ELR (cell line): ENCODE measurements at regions not wholly inside any gene's neighbourhood (a gene's known extent, or its start where the extent isn't known, plus 50 kb on each side); places are given as distances from the start of the nearest gene placed in this dataset.
"Not testable (repeated sequence)": the region's sequence is repeated elsewhere in the genome, so short reads cannot be mapped to it uniquely, and the experiment has no call there.

Experiments used
- DNase-seq: peaks from one replicate; pipeline ENCODE4 v3.0.0-alpha.2; 2015; ENCODE audit warnings: low read depth

- DNase-seq = no peak
These were observed 199.8 kb upstream of the ZFP42 start for GRCh38 chr4:187795737-187796136.

GRCh38 chr4:187798385-187798784 lies 197.2 kb upstream of the ZFP42 start:
- no peak for DNase-seq

GRCh38 chr4:187799735-187800134 lies 195.8 kb upstream of the ZFP42 start:
- DNase-seq = no peak

GRCh38 chr4:187811591-187811990 lies 184.0 kb upstream of the ZFP42 start:
- DNase-seq = no peak

- DNase-seq = no peak
These were observed 180.7 kb upstream of the ZFP42 start for GRCh38 chr4:187814737-187815465.

- no peak for DNase-seq
These were observed 168.8 kb upstream of the ZFP42 start for GRCh38 chr4:187826725-187827124.

GRCh38 chr4:187827631-187828030 lies 167.9 kb upstream of the ZFP42 start:
- no peak for DNase-seq

GRCh38 chr4:187839765-187840164 lies 155.8 kb upstream of the ZFP42 start:
- no peak for DNase-seq

GRCh38 chr4:187840814-187841213 lies 154.8 kb upstream of the ZFP42 start:
- DNase-seq = peak; percentile 7

- DNase-seq = no peak
These were observed 145.9 kb upstream of the ZFP42 start for GRCh38 chr4:187849556-187850225.

- no peak for DNase-seq
These were observed 129.7 kb upstream of the ZFP42 start for GRCh38 chr4:187865914-187866313.

- no peak for DNase-seq
These were observed 112.5 kb upstream of the ZFP42 start for GRCh38 chr4:187883049-187883448.

GRCh38 chr4:187883836-187884475 lies 111.6 kb upstream of the ZFP42 start:
- no peak for DNase-seq

- no peak for DNase-seq
These were observed 107.7 kb upstream of the ZFP42 start for GRCh38 chr4:187887906-187888305.

- DNase-seq = no peak
These were observed 105.9 kb upstream of the ZFP42 start for GRCh38 chr4:187889651-187890050.

GRCh38 chr4:187893418-187893817 lies 102.2 kb upstream of the ZFP42 start:
- no peak for DNase-seq

GRCh38 chr4:187903106-187903505 lies 92.5 kb upstream of the ZFP42 start:
- DNase-seq = no peak

- no peak for DNase-seq
These were observed 91.9 kb upstream of the ZFP42 start for GRCh38 chr4:187903700-187904099.

GRCh38 chr4:187908079-187908561 lies 87.5 kb upstream of the ZFP42 start:
- DNase-seq = peak; percentile 73

- DNase-seq = no peak
These were observed 86.8 kb upstream of the ZFP42 start for GRCh38 chr4:187908731-187909130.

- no peak for DNase-seq
These were observed 84.8 kb upstream of the ZFP42 start for GRCh38 chr4:187910741-187911140.

GRCh38 chr4:187915406-187915805 lies 80.2 kb upstream of the ZFP42 start:
- not testable (repeated sequence) for DNase-seq

GRCh38 chr4:187919966-187920365 lies 75.6 kb upstream of the ZFP42 start:
- DNase-seq = no peak
